ENCODE measurements at regions not wholly inside any gene's neighbourhood (a gene's known extent, or its start where the extent isn't known, plus 50 kb on each side); places are given as distances from the start of the nearest gene placed in this dataset.

DNA sequence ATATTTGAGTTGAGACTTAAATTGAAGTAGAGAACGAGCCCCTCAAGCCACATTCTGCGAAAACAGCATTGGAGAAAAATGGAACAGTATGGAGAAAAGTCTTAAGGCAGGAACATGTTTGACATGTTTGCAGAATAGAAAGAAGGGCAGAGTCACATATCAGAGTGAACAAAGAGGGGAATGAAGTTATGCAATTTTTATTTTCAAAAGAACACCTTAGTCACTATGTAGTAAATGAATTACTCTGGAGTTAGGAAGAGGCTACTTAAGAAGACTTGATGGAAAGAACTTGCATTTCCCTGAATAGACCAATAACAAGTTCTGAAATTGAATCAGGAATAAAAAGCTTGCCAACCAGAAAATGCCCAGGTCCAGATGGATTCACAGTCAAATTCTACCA is 391.4 kb upstream of the CDH19 start:
- no peaks in the 10 kb centered on the region for H3K36me3 ChIP-seq (ENCODE audit: control insufficient read depth in 4 of 4, insufficient read depth in 4 of 4, low read length in 3 of 4)
- no peak overlapping the region for H3K27ac ChIP-seq (ENCODE audit: insufficient read depth in 1 of 2, low read depth in 1 of 2, low read length in 2 of 2, poor library complexity in 1 of 2, severe bottlenecking in 2 of 2)
- no peaks in the 10 kb centered on the region for H3K9me3 ChIP-seq (ENCODE audit: control extremely low read depth in 1 of 5, control insufficient read depth in 4 of 5, insufficient read depth in 2 of 5, low read depth in 1 of 5, low read length in 4 of 5)
- ChIA-PET POLR2A (no interaction called here), CTCF (no interaction called here)
- no peaks in the 10 kb centered on the region for H3K4me1 ChIP-seq (ENCODE audit: control extremely low read depth in 1 of 4, control insufficient read depth in 4 of 4, insufficient read depth in 4 of 4, low read length in 3 of 4)
- H3K27me3 ChIP-seq (replicated peaks in 2 of 5; ENCODE audit: control insufficient read depth in 4 of 5, insufficient read depth in 5 of 5, low read length in 4 of 5), result no peaks in the 10 kb centered on the region
- WGBS (ENCODE audit: insufficient coverage), result 83% methylated on average over 2 of the region's 2 CpGs
- DNase-seq, result no peak
- H3K4me3 ChIP-seq (ENCODE audit: control insufficient read depth in 1 of 7, extremely low read depth in 1 of 7, insufficient read depth in 4 of 7, low read depth in 2 of 7, low read length in 6 of 7), result no peak overlapping the region

DNA sequence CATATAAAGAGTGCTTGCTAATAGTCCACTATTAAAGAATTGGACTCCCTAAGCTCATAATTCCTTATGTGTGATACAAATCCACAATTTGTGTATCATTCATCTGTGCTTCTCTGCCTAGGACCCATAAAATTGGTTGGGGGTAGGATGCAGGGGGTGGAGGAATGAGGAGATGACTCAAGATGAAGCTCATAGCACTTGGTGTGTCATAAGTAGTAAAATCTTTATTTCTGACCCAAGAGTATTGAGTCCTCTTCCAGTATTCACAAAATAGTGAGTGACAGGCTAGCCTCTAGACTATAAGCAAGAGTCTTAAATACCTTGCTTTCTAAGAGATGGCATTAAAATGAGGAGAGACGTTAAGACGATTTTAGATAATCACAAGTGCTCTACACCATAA is 390.9 kb upstream of the CDH19 start:
- no CpG with 5 or more reads among the region's 2 CpGs for WGBS (ENCODE audit: insufficient coverage)
- no peak for DNase-seq
- Histone ChIP-seq H3K36me3 (ENCODE audit: control insufficient read depth in 4 of 4, insufficient read depth in 4 of 4, low read length in 3 of 4) (no peaks in the 10 kb centered on the region), H3K9me3 (ENCODE audit: control extremely low read depth in 1 of 5, control insufficient read depth in 4 of 5, insufficient read depth in 2 of 5, low read depth in 1 of 5, low read length in 4 of 5) (no peaks in the 10 kb centered on the region), H3K4me3 (ENCODE audit: control insufficient read depth in 1 of 7, extremely low read depth in 1 of 7, insufficient read depth in 4 of 7, low read depth in 2 of 7, low read length in 6 of 7) (no peak overlapping the region), H3K27me3 (replicated peaks in 2 of 5; ENCODE audit: control insufficient read depth in 4 of 5, insufficient read depth in 5 of 5, low read length in 4 of 5) (no peaks in the 10 kb centered on the region), H3K27ac (ENCODE audit: insufficient read depth in 1 of 2, low read depth in 1 of 2, low read length in 2 of 2, poor library complexity in 1 of 2, severe bottlenecking in 2 of 2) (no peak overlapping the region), H3K4me1 (ENCODE audit: control extremely low read depth in 1 of 4, control insufficient read depth in 4 of 4, insufficient read depth in 4 of 4, low read length in 3 of 4) (no peaks in the 10 kb centered on the region)
- ChIA-PET CTCF (no interaction called here), POLR2A (interaction anchor here (0.5 kb wide), 1 partner anchor 600 kb away, joined by 3 read pairs; no protein-coding TSS in a partner anchor)

DNA sequence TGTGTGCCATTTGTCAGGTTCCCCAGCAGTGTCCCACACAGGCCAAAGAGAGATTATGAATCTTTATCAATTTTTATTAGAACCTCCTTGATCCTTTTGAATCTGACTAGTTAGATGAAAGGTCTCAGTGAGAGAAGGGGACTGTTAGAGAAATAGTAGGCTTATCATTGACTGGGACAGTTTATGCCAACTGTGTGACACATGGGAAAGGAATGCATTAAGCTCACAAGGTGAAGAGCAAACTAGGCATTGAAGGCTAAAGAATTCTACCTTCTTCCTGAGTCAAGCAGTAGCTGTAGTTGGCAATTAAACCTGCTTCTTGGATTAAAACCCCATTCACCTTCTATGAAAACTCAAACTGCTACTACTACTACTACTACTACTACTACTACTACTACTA is 389.6 kb upstream of the CDH19 start:
- H3K27ac ChIP-seq (ENCODE audit: insufficient read depth in 1 of 2, low read depth in 1 of 2, low read length in 2 of 2, poor library complexity in 1 of 2, severe bottlenecking in 2 of 2), result no peak overlapping the region
- H3K4me3 ChIP-seq (ENCODE audit: control insufficient read depth in 1 of 7, extremely low read depth in 1 of 7, insufficient read depth in 4 of 7, low read depth in 2 of 7, low read length in 6 of 7), result no peak overlapping the region
- H3K36me3 ChIP-seq (ENCODE audit: control insufficient read depth in 4 of 4, insufficient read depth in 4 of 4, low read length in 3 of 4), result no peaks in the 10 kb centered on the region
- no peaks in the 10 kb centered on the region for H3K4me1 ChIP-seq (ENCODE audit: control extremely low read depth in 1 of 4, control insufficient read depth in 4 of 4, insufficient read depth in 4 of 4, low read length in 3 of 4)
- no peaks in the 10 kb centered on the region for H3K9me3 ChIP-seq (ENCODE audit: control extremely low read depth in 1 of 5, control insufficient read depth in 4 of 5, insufficient read depth in 2 of 5, low read depth in 1 of 5, low read length in 4 of 5)
- no peak for DNase-seq
- ChIA-PET POLR2A (no interaction called here), CTCF (no interaction called here)
- no peaks in the 10 kb centered on the region for H3K27me3 ChIP-seq (replicated peaks in 2 of 5; ENCODE audit: control insufficient read depth in 4 of 5, insufficient read depth in 5 of 5, low read length in 4 of 5)

DNA sequence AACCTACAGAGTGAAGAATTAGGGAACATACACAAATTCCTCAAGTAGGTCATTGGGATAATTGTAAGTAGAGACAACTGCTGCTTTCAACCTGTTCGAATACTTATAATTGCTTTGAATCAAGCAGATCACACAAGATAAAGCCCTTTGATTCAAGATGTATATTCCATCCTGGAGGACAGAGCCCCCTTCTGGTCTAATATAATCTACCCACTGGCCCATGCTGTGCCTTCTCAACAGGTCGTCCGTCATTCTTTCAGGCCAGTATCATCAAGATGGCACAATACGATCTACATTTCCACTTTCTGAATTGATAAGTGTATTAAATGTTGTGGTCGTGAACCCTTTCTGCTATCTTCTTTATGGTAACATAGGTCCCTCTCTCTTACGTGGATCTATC is 387.0 kb upstream of the CDH19 start:
- DNase-seq, result no peak

DNA sequence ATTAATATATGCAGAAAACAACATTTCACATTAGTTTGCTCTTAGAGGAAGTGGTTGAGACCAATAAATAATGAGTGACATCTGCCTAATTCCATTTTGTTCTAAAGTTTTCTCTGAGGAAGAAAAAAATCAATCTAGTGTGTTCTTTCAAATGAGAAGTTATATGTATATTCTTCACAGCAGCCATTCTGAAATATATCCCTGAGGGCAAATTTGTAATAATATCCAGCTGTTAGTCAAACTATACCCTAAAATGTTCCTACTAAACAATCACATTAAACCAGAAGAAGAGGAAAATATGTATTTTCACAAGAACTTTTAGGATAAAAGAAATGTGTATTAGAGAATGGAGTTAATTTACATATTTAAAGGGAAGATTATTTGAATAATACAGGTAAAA is 375.1 kb upstream of the CDH19 start:
- CTCF ChIA-PET, result no interaction called here
- Histone ChIP-seq H3K36me3 (ENCODE audit: control insufficient read depth in 4 of 4, insufficient read depth in 4 of 4, low read length in 3 of 4) (no peaks in the 10 kb centered on the region), H3K27me3 (replicated peaks in 2 of 5; ENCODE audit: control insufficient read depth in 4 of 5, insufficient read depth in 5 of 5, low read length in 4 of 5) (no peaks in the 10 kb centered on the region), H3K4me1 (ENCODE audit: control extremely low read depth in 1 of 4, control insufficient read depth in 4 of 4, insufficient read depth in 4 of 4, low read length in 3 of 4) (no peaks in the 10 kb centered on the region), H3K4me3 (ENCODE audit: control insufficient read depth in 1 of 7, extremely low read depth in 1 of 7, insufficient read depth in 4 of 7, low read depth in 2 of 7, low read length in 6 of 7) (no peak overlapping the region), H3K9me3 (ENCODE audit: control extremely low read depth in 1 of 5, control insufficient read depth in 4 of 5, insufficient read depth in 2 of 5, low read depth in 1 of 5, low read length in 4 of 5) (peaks cover 0 to under 1% (median 0%) of the 10 kb centered on the region in 5 experiments), H3K27ac (ENCODE audit: insufficient read depth in 1 of 2, low read depth in 1 of 2, low read length in 2 of 2, poor library complexity in 1 of 2, severe bottlenecking in 2 of 2) (no peak overlapping the region)
- POLR2A ChIA-PET, result no interaction called here
- DNase-seq, result no peak

More for the DNA sequence above, 387.0 kb upstream of the CDH19 start:
- no peak overlapping the region for H3K27ac ChIP-seq (ENCODE audit: insufficient read depth in 1 of 2, low read depth in 1 of 2, low read length in 2 of 2, poor library complexity in 1 of 2, severe bottlenecking in 2 of 2)
- no peaks in the 10 kb centered on the region for H3K9me3 ChIP-seq (ENCODE audit: control extremely low read depth in 1 of 5, control insufficient read depth in 4 of 5, insufficient read depth in 2 of 5, low read depth in 1 of 5, low read length in 4 of 5)
- H3K27me3 ChIP-seq (replicated peaks in 2 of 5; ENCODE audit: control insufficient read depth in 4 of 5, insufficient read depth in 5 of 5, low read length in 4 of 5), result no peaks in the 10 kb centered on the region
- H3K36me3 ChIP-seq (ENCODE audit: control insufficient read depth in 4 of 4, insufficient read depth in 4 of 4, low read length in 3 of 4), result no peaks in the 10 kb centered on the region
- H3K4me1 ChIP-seq (ENCODE audit: control extremely low read depth in 1 of 4, control insufficient read depth in 4 of 4, insufficient read depth in 4 of 4, low read length in 3 of 4), result no peaks in the 10 kb centered on the region
- POLR2A ChIA-PET, result no interaction called here
- H3K4me3 ChIP-seq (ENCODE audit: control insufficient read depth in 1 of 7, extremely low read depth in 1 of 7, insufficient read depth in 4 of 7, low read depth in 2 of 7, low read length in 6 of 7), result no peak overlapping the region
- WGBS (ENCODE audit: insufficient coverage), result 100% methylated on average over 1 of the region's 6 CpGs
- CTCF ChIA-PET, result no interaction called here

DNA sequence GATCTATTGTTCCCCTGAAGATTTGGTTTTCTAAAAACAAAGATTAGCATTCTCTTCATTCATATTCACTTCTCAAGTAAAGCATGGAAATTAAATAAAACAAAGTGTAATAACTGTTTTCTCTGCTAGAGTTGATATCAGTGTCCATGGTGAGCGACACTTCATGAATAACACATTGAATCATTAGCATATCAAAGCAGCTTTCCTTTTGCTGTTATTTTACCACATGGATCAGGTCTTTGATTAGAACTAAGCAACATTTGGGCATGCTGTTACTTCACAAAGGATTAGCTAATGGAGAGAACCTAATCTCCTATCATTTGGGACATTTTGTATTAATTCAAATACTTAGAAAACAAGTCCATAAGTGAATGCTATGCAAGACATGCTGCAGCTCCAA is 368.8 kb upstream of the CDH19 start:
- H3K27me3 ChIP-seq (replicated peaks in 2 of 5; ENCODE audit: control insufficient read depth in 4 of 5, insufficient read depth in 5 of 5, low read length in 4 of 5), result no peaks in the 10 kb centered on the region
- CTCF ChIA-PET, result no interaction called here
- H3K36me3 ChIP-seq (ENCODE audit: control insufficient read depth in 4 of 4, insufficient read depth in 4 of 4, low read length in 3 of 4), result no peaks in the 10 kb centered on the region
- no peaks in the 10 kb centered on the region for H3K4me1 ChIP-seq (ENCODE audit: control extremely low read depth in 1 of 4, control insufficient read depth in 4 of 4, insufficient read depth in 4 of 4, low read length in 3 of 4)
- DNase-seq, result no peak
- 60% methylated on average over 1 of the region's 1 CpG for WGBS (ENCODE audit: insufficient coverage)
- POLR2A ChIA-PET, result interaction anchor here (0.6 kb wide), 1 partner anchor 16 kb away, joined by 3 read pairs; no protein-coding TSS in a partner anchor
- H3K9me3 ChIP-seq (ENCODE audit: control extremely low read depth in 1 of 5, control insufficient read depth in 4 of 5, insufficient read depth in 2 of 5, low read depth in 1 of 5, low read length in 4 of 5), result no peaks in the 10 kb centered on the region
- no peak overlapping the region for H3K4me3 ChIP-seq (ENCODE audit: control insufficient read depth in 1 of 7, extremely low read depth in 1 of 7, insufficient read depth in 4 of 7, low read depth in 2 of 7, low read length in 6 of 7)
- H3K27ac ChIP-seq (ENCODE audit: insufficient read depth in 1 of 2, low read depth in 1 of 2, low read length in 2 of 2, poor library complexity in 1 of 2, severe bottlenecking in 2 of 2), result no peak overlapping the region

DNA sequence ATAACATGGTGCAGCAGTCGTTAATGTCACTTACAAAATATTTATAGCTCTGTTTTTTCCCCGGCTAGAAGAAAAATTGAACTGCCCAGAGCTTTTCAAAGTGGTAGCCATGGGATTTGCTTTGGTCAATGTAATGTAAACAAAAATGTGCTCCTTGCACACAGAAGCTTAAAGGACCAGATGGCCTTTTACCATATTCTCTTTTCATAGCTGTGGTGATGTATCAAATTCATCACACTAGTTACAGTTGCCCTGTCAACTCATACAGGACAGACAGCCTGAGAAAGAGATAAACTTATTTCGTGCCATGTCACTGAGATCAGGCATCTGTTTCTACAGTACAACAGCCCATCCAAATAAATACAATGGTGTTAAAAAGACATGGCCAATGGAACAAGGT is 368.1 kb upstream of the CDH19 start:
- no peaks in the 10 kb centered on the region for H3K4me1 ChIP-seq (ENCODE audit: control extremely low read depth in 1 of 4, control insufficient read depth in 4 of 4, insufficient read depth in 4 of 4, low read length in 3 of 4)
- no peak overlapping the region for H3K4me3 ChIP-seq (ENCODE audit: control insufficient read depth in 1 of 7, extremely low read depth in 1 of 7, insufficient read depth in 4 of 7, low read depth in 2 of 7, low read length in 6 of 7)
- no peaks in the 10 kb centered on the region for H3K9me3 ChIP-seq (ENCODE audit: control extremely low read depth in 1 of 5, control insufficient read depth in 4 of 5, insufficient read depth in 2 of 5, low read depth in 1 of 5, low read length in 4 of 5)
- 60% methylated on average over 2 of the region's 3 CpGs for WGBS (ENCODE audit: insufficient coverage)
- no peak overlapping the region for H3K27ac ChIP-seq (ENCODE audit: insufficient read depth in 1 of 2, low read depth in 1 of 2, low read length in 2 of 2, poor library complexity in 1 of 2, severe bottlenecking in 2 of 2)
- H3K36me3 ChIP-seq (ENCODE audit: control insufficient read depth in 4 of 4, insufficient read depth in 4 of 4, low read length in 3 of 4), result no peaks in the 10 kb centered on the region
- no peaks in the 10 kb centered on the region for H3K27me3 ChIP-seq (replicated peaks in 2 of 5; ENCODE audit: control insufficient read depth in 4 of 5, insufficient read depth in 5 of 5, low read length in 4 of 5)
- ChIA-PET POLR2A (no interaction called here), CTCF (interaction anchor here (1.3 kb wide), 1 partner anchor 13 kb away, joined by 3 read pairs; no protein-coding TSS in a partner anchor)
- no peak for DNase-seq

DNA sequence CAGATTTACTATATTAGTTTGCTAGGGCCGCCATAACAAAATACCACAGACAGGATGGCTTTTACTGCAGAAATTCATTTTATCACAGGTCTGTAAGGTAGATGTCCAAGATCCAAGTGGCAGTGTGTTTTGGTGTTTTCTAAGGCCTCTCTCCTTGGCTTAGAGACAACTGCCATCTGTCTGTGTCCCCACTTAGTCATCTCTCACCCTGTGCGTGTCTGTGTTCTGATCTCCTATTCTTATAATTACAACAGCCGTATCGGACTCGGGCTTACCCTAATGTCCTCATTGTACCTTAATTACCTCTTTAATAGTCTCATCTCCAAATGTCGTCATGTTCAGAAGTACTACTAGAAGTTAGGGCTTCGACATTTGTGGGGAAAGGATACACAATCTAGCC is 362.3 kb upstream of the CDH19 start:
- CTCF ChIA-PET, result no interaction called here
- WGBS (ENCODE audit: insufficient coverage), result 95% methylated on average over 4 of the region's 7 CpGs
- POLR2A ChIA-PET, result no interaction called here

More for the DNA sequence above, 362.3 kb upstream of the CDH19 start:
- Histone ChIP-seq H3K36me3 (ENCODE audit: control insufficient read depth in 4 of 4, insufficient read depth in 4 of 4, low read length in 3 of 4) (no peaks in the 10 kb centered on the region), H3K27me3 (replicated peaks in 2 of 5; ENCODE audit: control insufficient read depth in 4 of 5, insufficient read depth in 5 of 5, low read length in 4 of 5) (no peaks in the 10 kb centered on the region), H3K4me1 (ENCODE audit: control extremely low read depth in 1 of 4, control insufficient read depth in 4 of 4, insufficient read depth in 4 of 4, low read length in 3 of 4) (no peaks in the 10 kb centered on the region), H3K9me3 (ENCODE audit: control extremely low read depth in 1 of 5, control insufficient read depth in 4 of 5, insufficient read depth in 2 of 5, low read depth in 1 of 5, low read length in 4 of 5) (no peaks in the 10 kb centered on the region), H3K27ac (ENCODE audit: insufficient read depth in 1 of 2, low read depth in 1 of 2, low read length in 2 of 2, poor library complexity in 1 of 2, severe bottlenecking in 2 of 2) (no peak overlapping the region), H3K4me3 (ENCODE audit: control insufficient read depth in 1 of 7, extremely low read depth in 1 of 7, insufficient read depth in 4 of 7, low read depth in 2 of 7, low read length in 6 of 7) (no peak overlapping the region)
- DNase-seq, result no peak
